ENCODE measurements at regions not wholly inside any gene's neighbourhood (a gene's known extent, or its start where the extent isn't known, plus 50 kb on each side); places are given as distances from the start of the nearest gene placed in this dataset.

- TF ChIP-seq CTCF (IDR thresholded peaks at IDR 0.05; ENCODE audit: low read depth, low read length) = no peak
- in situ Hi-C loops (cut with HindIII; ENCODE audit: low sequenced_read_pairs) = no loop called here
- DNase-seq (ENCODE audit: low read depth, low spot score) = no peak
- H3K4me3 ChIP-seq (ENCODE audit: low read depth, low read length) = no peak overlapping the region
Measured at GRCh38 chr7:96531331-96531730, 178.3 kb downstream of the SEM1 start.

- in situ Hi-C loops (cut with HindIII; ENCODE audit: low sequenced_read_pairs) = no loop called here
- no peak overlapping the region for H3K4me3 ChIP-seq (ENCODE audit: low read depth, low read length)
- no peak for TF ChIP-seq CTCF (IDR thresholded peaks at IDR 0.05; ENCODE audit: low read depth, low read length)
- DNase-seq (ENCODE audit: low read depth, low spot score) = no peak
Measured at GRCh38 chr7:96530786-96531185, 178.9 kb downstream of the SEM1 start.

- in situ Hi-C loops (cut with HindIII; ENCODE audit: low sequenced_read_pairs) = no loop called here
- TF ChIP-seq CTCF (IDR thresholded peaks at IDR 0.05; ENCODE audit: low read depth, low read length) = no peak
- no peak overlapping the region for H3K4me3 ChIP-seq (ENCODE audit: low read depth, low read length)
- DNase-seq (ENCODE audit: low read depth, low spot score) = no peak
Measured at GRCh38 chr7:96527133-96527827, 182.4 kb downstream of the SEM1 start.

GRCh38 chr7:96526496-96526895 lies 183.2 kb downstream of the SEM1 start:
- in situ Hi-C loops (cut with HindIII; ENCODE audit: low sequenced_read_pairs) = no loop called here

GRCh38 chr7:96521068-96521894 lies 188.4 kb downstream of the SEM1 start:
- in situ Hi-C loops (cut with HindIII; ENCODE audit: low sequenced_read_pairs) = no loop called here
- no peak for DNase-seq (ENCODE audit: low read depth, low spot score)
- TF ChIP-seq CTCF (IDR thresholded peaks at IDR 0.05; ENCODE audit: low read depth, low read length) = no peak
- no peak overlapping the region for H3K4me3 ChIP-seq (ENCODE audit: low read depth, low read length)

More at GRCh38 chr7:96526496-96526895, 183.2 kb downstream of the SEM1 start:
- no peak overlapping the region for H3K4me3 ChIP-seq (ENCODE audit: low read depth, low read length)
- no peak for DNase-seq (ENCODE audit: low read depth, low spot score)
- TF ChIP-seq CTCF (IDR thresholded peaks at IDR 0.05; ENCODE audit: low read depth, low read length) = no peak

- TF ChIP-seq CTCF (IDR thresholded peaks at IDR 0.05; ENCODE audit: low read depth, low read length) = no peak
- in situ Hi-C loops (cut with HindIII; ENCODE audit: low sequenced_read_pairs) = no loop called here
- DNase-seq (ENCODE audit: low read depth, low spot score) = no peak
- no peak overlapping the region for H3K4me3 ChIP-seq (ENCODE audit: low read depth, low read length)
Measured at GRCh38 chr7:96508371-96508770, 186.5 kb upstream of the SLC25A13 start.
